Ascending aorta (tissue), 2 donors: ENCODE measurements at regions not wholly inside any gene's neighbourhood (a gene's known extent, or its start where the extent isn't known, plus 50 kb on each side); places are given as distances from the start of the nearest gene placed in this dataset.
"Not testable (repeated sequence)": the region's sequence is repeated elsewhere in the genome, so short reads cannot be mapped to it uniquely, and the experiment has no call there.

Experiments
- DNase-seq, 2 donors: peaks; one replicate each; pipeline ENCODE4 v3.0.0-alpha.2; 2019; ENCODE audit warnings: low spot score in 2 of 2
- H3K27ac ChIP-seq, 2 donors: fragments of 200-600 bp; sonication (generic); one replicate each; pipeline ENCODE4 v1.5.1; 2016 to 2017; ENCODE audit warnings: mild to moderate bottlenecking in 1 of 2
- H3K27me3 ChIP-seq: fragments of 200-600 bp; sonication (generic); one replicate; pipeline ENCODE4 v1.5.1; 2017
- H3K36me3 ChIP-seq, 2 donors: fragments of 200-600 bp; sonication (generic); one replicate each; pipeline ENCODE4 v1.5.1; 2016
- H3K4me1 ChIP-seq, 2 donors: fragments of 200-600 bp; sonication (generic); one replicate each; pipeline ENCODE4 v1.5.1; 2016 to 2017; ENCODE audit warnings: mild to moderate bottlenecking in 1 of 2
- H3K4me3 ChIP-seq, 2 donors: fragments of 200-600 bp; sonication (generic); one replicate each; pipeline ENCODE4 v1.5.1; 2016 to 2017; ENCODE audit warnings: mild to moderate bottlenecking in 1 of 2
- H3K9me3 ChIP-seq, 2 donors: fragments of 200-600 bp; sonication (generic); one replicate each; pipeline ENCODE4 v1.5.1; 2016
- CTCF ChIP-seq, 3 experiments: fragments of 200-600 bp in 2 of 3; fragments of 450-650 bp in 1 of 3; sonication (generic) in 2 of 3; IDR thresholded peaks; one replicate each; pipeline ENCODE4 v1.5.1; 2016 to 2019; ENCODE audit warnings: antibody characterized with exemption in 3 of 3, mild to moderate bottlenecking in 1 of 3, moderate library complexity in 1 of 3
- intact Hi-C: fragments of 100-400 bp; cut with DNase I; formaldehyde crosslinking; loops from one replicate; pipeline ENCODE4 v1.15.1; 2023

DNA sequence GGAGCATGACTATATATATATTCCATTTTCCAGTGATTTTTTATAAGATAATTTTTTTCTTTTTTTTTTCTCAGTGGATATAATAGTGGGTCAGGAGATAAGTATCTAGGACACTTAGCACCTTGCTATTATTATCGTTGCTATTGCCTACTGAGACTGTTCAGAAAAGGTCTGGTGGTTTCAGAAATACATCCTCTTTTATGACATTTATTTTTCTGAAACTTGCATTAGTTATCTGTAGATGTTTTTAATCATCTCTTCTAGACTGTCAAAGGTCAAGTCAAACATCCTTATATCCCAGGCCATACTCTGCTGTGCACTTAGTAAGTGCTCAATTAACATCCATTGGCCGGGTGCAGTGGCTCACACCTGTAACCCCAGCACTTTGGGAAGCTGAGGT, 72.9 kb upstream of the MED14 start:
- no peak for TF ChIP-seq CTCF (IDR thresholded peaks at IDR 0.05)
- DNase-seq, result no peak

DNA sequence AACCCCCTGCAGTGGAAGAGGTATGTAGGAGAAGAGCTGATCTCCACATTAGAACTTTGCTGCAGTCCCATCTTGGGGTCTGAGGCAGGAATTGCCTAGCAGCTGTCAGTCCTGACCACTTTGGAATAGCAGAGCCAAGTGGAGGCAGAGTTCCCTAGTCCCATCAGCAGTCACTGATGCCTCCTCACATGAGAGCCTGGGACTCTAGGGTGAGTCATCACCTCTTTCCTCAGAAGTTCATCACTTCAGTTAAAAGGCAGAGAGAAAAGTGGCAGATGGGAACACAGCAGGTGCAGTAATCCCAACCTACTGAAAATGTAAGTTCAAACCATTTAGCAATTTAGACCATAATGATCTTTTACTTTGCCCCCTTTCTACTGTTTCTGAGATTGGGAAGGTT, 73.9 kb upstream of the MED14 start:
- H3K4me3 ChIP-seq, result no peak overlapping the region

More for the DNA sequence above, 72.9 kb upstream of the MED14 start:
- Histone ChIP-seq H3K27me3 (no peaks in the 10 kb centered on the region), H3K4me3 (no peak overlapping the region), H3K9me3 (no peaks in the 10 kb centered on the region), H3K27ac (no peak overlapping the region), H3K4me1 (no peaks in the 10 kb centered on the region), H3K36me3 (no peaks in the 10 kb centered on the region)
- intact Hi-C loops, result no loop called here

DNA sequence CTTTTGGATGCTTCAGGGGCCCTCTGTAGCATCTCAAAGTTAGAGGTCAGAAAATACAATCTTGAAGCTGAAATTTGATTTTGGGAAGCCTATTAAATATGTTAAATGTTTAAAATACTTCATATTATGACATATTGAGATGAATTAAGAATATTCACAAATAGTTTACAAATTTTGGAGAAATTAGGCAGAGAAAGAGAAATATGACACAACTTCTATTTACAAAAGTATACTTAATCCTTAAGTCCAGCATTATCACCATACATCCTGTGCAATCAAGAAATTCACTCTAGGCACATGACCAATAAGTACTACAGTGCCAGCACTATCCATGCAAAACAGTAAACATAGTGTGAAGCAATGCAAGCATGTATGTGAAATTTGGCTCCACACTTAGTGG, 79.7 kb upstream of the MED14 start:
- DNase-seq, intact Hi-C loops, H3K9me3 ChIP-seq, H3K4me1 ChIP-seq, H3K27me3 ChIP-seq, H3K4me3 ChIP-seq, H3K36me3 ChIP-seq, H3K27ac ChIP-seq: not testable (repeated sequence)

More for the DNA sequence above, 73.9 kb upstream of the MED14 start:
- no peak for TF ChIP-seq CTCF (IDR thresholded peaks at IDR 0.05)
- no peak overlapping the region for H3K27ac ChIP-seq
- no peaks in the 10 kb centered on the region for H3K36me3 ChIP-seq
- H3K27me3 ChIP-seq, result no peaks in the 10 kb centered on the region
- no peaks in the 10 kb centered on the region for H3K9me3 ChIP-seq
- intact Hi-C loops, result no loop called here
- no peaks in the 10 kb centered on the region for H3K4me1 ChIP-seq
- no peak for DNase-seq

- intact Hi-C loops, result no loop called here
- H3K4me3 ChIP-seq, result no peak overlapping the region
- no peak for TF ChIP-seq CTCF (IDR thresholded peaks at IDR 0.05)
- no peaks in the 10 kb centered on the region for H3K4me1 ChIP-seq
- no peaks in the 10 kb centered on the region for H3K9me3 ChIP-seq
- H3K27ac ChIP-seq, result peak overlapping the region; percentile 7 to 29
- DNase-seq, result no peak
- no peaks in the 10 kb centered on the region for H3K27me3 ChIP-seq
- no peaks in the 10 kb centered on the region for H3K36me3 ChIP-seq
Measured at GRCh38 chrX:40816906-40817305, 81.6 kb upstream of the MED14 start.

DNA sequence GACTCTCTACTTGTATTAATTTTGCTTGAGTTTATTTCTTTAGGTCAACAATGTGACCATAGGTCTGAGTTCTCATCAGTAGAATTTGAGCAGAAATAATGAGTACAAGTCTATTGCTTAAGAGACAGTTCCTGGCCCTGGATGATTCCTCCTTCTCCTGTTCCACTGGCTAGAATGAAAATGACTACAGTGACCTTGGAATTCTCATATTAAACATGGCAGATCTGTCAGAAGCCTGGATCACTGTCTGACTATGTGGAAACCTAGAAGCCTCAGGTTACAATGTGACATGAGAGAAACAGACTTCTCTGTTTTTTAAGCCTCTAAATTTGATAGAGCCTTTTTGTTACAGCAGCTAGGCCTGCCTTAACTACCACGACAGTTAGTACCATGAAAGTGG, 82.9 kb upstream of the MED14 start:
- no peak for DNase-seq

DNA sequence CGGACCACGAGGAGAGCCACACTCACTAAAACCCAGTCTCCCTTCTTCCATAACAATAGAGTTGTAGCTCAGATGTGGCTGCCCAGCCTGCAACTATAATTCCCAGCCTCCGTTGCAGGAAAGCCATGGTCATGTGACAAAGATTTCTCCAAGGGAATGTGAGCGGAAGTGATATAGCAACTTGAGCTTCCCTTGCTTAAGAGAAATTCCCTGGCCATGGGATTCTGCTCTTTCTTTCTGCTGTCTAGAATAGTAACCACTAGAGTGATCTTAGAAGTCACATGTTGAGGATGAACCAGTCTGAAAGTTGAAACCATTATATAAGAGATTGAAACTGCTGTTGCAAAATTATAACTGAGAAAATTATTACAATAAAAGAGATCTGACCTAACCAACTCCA, 86.4 kb upstream of the MED14 start:
- TF ChIP-seq CTCF (IDR thresholded peaks at IDR 0.05), result no peak

More for the DNA sequence above, 82.9 kb upstream of the MED14 start:
- Histone ChIP-seq H3K36me3 (no peaks in the 10 kb centered on the region), H3K4me3 (no peak overlapping the region), H3K4me1 (no peaks in the 10 kb centered on the region), H3K27me3 (no peaks in the 10 kb centered on the region), H3K27ac (no peak overlapping the region), H3K9me3 (peaks cover 0 to 6% of the 10 kb centered on the region in 2 donors)
- intact Hi-C loops, result no loop called here
- no peak for TF ChIP-seq CTCF (IDR thresholded peaks at IDR 0.05)

More for the DNA sequence above, 86.4 kb upstream of the MED14 start:
- H3K27me3 ChIP-seq, result no peaks in the 10 kb centered on the region
- H3K27ac ChIP-seq, result no peak overlapping the region
- DNase-seq, result no peak
- no peaks in the 10 kb centered on the region for H3K36me3 ChIP-seq
- H3K4me3 ChIP-seq, result no peak overlapping the region
- intact Hi-C loops, result no loop called here
- H3K9me3 ChIP-seq, result peaks cover 0 to 16% of the 10 kb centered on the region in 2 donors
- H3K4me1 ChIP-seq, result no peaks in the 10 kb centered on the region
